AG09309 (cell line): ENCODE measurements at regions not wholly inside any gene's neighbourhood (a gene's known extent, or its start where the extent isn't known, plus 50 kb on each side); places are given as distances from the start of the nearest gene placed in this dataset.

Experiments used
- DNase-seq: peaks from one replicate; pipeline ENCODE4 v3.0.0-alpha.2; 2010; ENCODE audit warnings: low read depth
- H3K4me3 ChIP-seq: 2 replicates; pipeline ENCODE4 v1.5.1; 2011; ENCODE audit warnings: mild to moderate bottlenecking, low read depth, low read length, moderate library complexity; ENCODE audit not compliant: control insufficient read depth
- CTCF ChIP-seq: IDR thresholded peaks from 2 replicates; pipeline ENCODE4 v1.5.1; 2011; ENCODE audit warnings: mild to moderate bottlenecking, low read depth, low read length, inconsistent platforms; ENCODE audit not compliant: insufficient read depth, control insufficient read depth; ENCODE audit errors: missing control alignments

- TF ChIP-seq CTCF, result no peak
- H3K4me3 ChIP-seq, result no peak overlapping the region
- DNase-seq, result no peak
Observed at GRCh38 chr5:148012801-148013200, 51.0 kb upstream of the SPINK5 start.

- TF ChIP-seq CTCF, result no peak
- no peak overlapping the region for H3K4me3 ChIP-seq
- DNase-seq, result peak; percentile 64
Observed at GRCh38 chr5:148011398-148012137, 52.2 kb upstream of the SPINK5 start.

GRCh38 chr5:148005788-148006520 lies 57.8 kb upstream of the SPINK5 start:
- H3K4me3 ChIP-seq, result no peak overlapping the region
- no peak for TF ChIP-seq CTCF
- no peak for DNase-seq

GRCh38 chr5:148003226-148003625 lies 60.6 kb upstream of the SPINK5 start:
- no peak for DNase-seq
- no peak for TF ChIP-seq CTCF
- no peak overlapping the region for H3K4me3 ChIP-seq

GRCh38 chr5:148002451-148002850 lies 61.3 kb upstream of the SPINK5 start:
- H3K4me3 ChIP-seq, result no peak overlapping the region
- DNase-seq, result no peak
- TF ChIP-seq CTCF, result no peak

GRCh38 chr5:148000036-148000435 lies 63.7 kb upstream of the SPINK5 start:
- no peak for TF ChIP-seq CTCF
- DNase-seq, result no peak
- H3K4me3 ChIP-seq, result no peak overlapping the region
